ENCODE measurements at regions not wholly inside any gene's neighbourhood (a gene's known extent, or its start where the extent isn't known, plus 50 kb on each side); places are given as distances from the start of the nearest gene placed in this dataset.

DNA sequence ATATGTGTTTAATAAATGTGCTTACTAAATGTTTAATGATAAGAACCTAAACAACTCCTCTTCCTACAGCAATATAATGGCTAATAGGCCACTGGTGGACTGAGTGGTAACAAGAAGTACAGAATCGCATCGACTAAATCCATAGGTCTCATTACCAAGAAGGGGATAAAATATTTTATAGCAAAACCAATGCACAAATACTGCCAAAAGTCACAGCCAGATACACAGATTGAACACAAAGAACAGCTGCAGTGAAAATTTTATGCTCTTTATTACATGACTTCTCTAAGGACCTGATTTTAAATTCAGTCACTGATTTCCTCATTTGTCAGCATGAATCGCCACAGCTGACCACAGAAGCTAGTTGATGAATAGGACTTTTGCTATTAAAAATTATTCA lies 285.4 kb downstream of the DHX15 start:
- TF ChIP-seq, protein P1, sequence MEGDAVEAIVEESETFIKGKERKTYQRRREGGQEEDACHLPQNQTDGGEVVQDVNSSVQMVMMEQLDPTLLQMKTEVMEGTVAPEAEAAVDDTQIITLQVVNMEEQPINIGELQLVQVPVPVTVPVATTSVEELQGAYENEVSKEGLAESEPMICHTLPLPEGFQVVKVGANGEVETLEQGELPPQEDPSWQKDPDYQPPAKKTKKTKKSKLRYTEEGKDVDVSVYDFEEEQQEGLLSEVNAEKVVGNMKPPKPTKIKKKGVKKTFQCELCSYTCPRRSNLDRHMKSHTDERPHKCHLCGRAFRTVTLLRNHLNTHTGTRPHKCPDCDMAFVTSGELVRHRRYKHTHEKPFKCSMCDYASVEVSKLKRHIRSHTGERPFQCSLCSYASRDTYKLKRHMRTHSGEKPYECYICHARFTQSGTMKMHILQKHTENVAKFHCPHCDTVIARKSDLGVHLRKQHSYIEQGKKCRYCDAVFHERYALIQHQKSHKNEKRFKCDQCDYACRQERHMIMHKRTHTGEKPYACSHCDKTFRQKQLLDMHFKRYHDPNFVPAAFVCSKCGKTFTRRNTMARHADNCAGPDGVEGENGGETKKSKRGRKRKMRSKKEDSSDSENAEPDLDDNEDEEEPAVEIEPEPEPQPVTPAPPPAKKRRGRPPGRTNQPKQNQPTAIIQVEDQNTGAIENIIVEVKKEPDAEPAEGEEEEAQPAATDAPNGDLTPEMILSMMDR (IDR thresholded peaks at IDR 0.05; ENCODE audit: low read length): no peak
- TF ChIP-seq EZH2 (IDR thresholded peaks at IDR 0.05; ENCODE audit: borderline replicate concordance, low read length): no peak

Measured in OCI-LY1 (cell line).